Immature natural killer cell (primary cell): ENCODE measurements at regions not wholly inside any gene's neighbourhood (a gene's known extent, or its start where the extent isn't known, plus 50 kb on each side); places are given as distances from the start of the nearest gene placed in this dataset.

Experiments
- DNase-seq, 3 donors: peaks; one replicate each; pipeline ENCODE4 v3.0.0; 2022; ENCODE audit warnings: mixed read lengths in 1 of 3
- H3K27ac Mint-ChIP-seq, 6 donors: one replicate each; pipeline ENCODE4 v1.8.0; 2020; ENCODE audit warnings: mixed read lengths in 6 of 6, mild to moderate bottlenecking in 5 of 6, inconsistent platforms in 4 of 6, moderate library complexity in 3 of 6
- H3K27me3 Mint-ChIP-seq, 3 donors: one replicate each; pipeline ENCODE4 v1.8.0; 2020 to 2021; ENCODE audit warnings: low read depth in 3 of 3, mild to moderate bottlenecking in 3 of 3, mixed read lengths in 3 of 3, moderate library complexity in 3 of 3, inconsistent platforms in 1 of 3
- H3K36me3 Mint-ChIP-seq, 3 donors: one replicate each; pipeline ENCODE4 v1.8.0; 2020; ENCODE audit warnings: mixed read lengths in 3 of 3, inconsistent platforms in 2 of 3, mild to moderate bottlenecking in 2 of 3
- H3K4me1 Mint-ChIP-seq, 2 donors: one replicate each; pipeline ENCODE4 v1.8.0; 2020; ENCODE audit warnings: inconsistent platforms in 2 of 2, mild to moderate bottlenecking in 2 of 2, mixed read lengths in 2 of 2, moderate library complexity in 1 of 2
- H3K4me3 Mint-ChIP-seq, 5 donors: one replicate each; pipeline ENCODE4 v1.8.0; 2020; ENCODE audit warnings: mild to moderate bottlenecking in 5 of 5, mixed read lengths in 5 of 5, inconsistent platforms in 3 of 5, moderate library complexity in 3 of 5
- H3K9me3 Mint-ChIP-seq, 6 donors: one replicate each; pipeline ENCODE4 v1.8.0; 2020; ENCODE audit warnings: mild to moderate bottlenecking in 6 of 6, mixed read lengths in 6 of 6, inconsistent platforms in 4 of 6, moderate library complexity in 3 of 6

DNA sequence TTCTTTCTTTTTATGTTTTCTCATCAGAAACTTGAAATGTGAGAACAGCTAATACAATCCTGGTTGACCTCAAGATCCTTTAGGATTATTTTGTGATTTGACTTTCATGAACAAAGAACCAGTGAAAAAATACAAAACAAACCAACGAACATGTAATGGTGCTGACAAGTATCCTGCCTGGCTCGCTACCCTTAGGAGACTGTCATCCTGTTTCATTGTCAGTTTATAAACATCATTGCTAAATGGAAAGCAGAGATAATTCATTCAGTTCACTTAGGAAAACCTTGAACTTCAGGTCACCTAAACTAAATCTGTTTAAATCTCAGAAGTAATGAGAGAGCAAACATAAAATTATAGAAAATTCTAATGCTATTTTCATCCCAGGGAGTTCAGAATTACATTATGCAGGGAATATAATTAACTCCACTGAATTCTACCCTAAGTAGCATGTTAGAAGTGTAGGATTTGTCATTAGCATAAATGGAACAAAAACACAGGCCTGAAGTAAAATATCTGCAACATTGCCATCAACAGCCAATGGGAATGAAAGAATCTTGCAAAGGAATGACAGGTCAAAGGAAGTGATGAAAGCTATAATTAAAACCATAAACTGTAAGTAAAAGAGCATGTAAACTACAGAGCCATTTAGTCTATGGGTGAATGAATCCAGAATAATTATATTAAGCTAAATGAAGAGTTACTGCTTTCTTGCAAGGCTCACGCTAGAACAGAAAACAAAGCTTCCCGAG lies 401.2 kb upstream of the MANEA start:
- Mint-ChIP-seq H3K27ac (no peak overlapping the region), H3K36me3 (no peaks in the 10 kb centered on the region), H3K9me3 (peaks cover 0 to 11% (median 5%) of the 10 kb centered on the region in 6 donors), H3K4me1 (no peaks in the 10 kb centered on the region), H3K4me3 (no peak overlapping the region), H3K27me3 (no peaks in the 10 kb centered on the region)
- DNase-seq, result no peak

DNA sequence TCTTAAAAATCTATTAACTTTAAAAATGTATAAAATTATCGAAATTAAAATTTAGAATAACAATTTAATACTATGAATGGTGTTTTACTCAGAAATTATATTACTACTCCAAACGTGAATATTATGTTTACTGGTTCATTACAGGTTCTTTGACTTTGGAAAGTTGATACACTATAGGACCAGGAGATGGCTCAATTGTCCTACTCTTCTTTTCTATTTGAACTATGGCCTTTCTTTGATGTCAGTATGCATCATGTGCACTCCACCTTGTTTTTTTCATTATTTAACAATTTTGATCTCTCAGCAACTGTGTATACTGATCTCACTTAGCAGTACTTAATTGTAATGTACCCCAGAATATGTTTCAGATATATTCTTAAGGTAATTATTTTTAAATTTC lies 391.5 kb upstream of the MANEA start:
- Mint-ChIP-seq H3K4me3 (no peak overlapping the region), H3K4me1 (no peaks in the 10 kb centered on the region), H3K36me3 (no peaks in the 10 kb centered on the region), H3K27ac (no peak overlapping the region), H3K9me3 (peaks cover 0 to 18% (median 8%) of the 10 kb centered on the region in 6 donors), H3K27me3 (no peaks in the 10 kb centered on the region)
- DNase-seq, result no peak

DNA sequence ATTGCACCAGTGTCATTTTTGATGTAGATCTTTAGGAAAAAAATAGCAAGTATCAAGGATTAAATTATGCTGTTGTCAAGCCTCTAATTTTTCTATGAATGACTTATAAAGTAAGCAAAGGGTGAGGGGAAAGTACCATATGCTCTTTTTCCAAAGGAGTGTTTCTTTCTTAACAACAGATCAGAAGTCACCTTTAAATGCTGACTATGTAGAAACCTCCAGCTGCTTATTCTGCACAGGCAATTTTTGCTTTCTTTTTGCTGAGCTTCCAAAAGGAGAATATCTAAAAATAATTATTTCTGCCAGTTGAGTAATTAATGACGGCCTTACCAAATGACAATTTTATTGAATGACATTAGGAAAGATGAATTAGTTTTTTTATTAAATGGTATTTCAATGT lies 390.6 kb upstream of the MANEA start:
- no peak for DNase-seq
- H3K27ac Mint-ChIP-seq, result no peak overlapping the region
- H3K9me3 Mint-ChIP-seq, result peaks cover 0 to 12% (median 5%) of the 10 kb centered on the region in 6 donors
- H3K4me3 Mint-ChIP-seq, result no peak overlapping the region
- H3K36me3 Mint-ChIP-seq, result no peaks in the 10 kb centered on the region
- no peaks in the 10 kb centered on the region for H3K4me1 Mint-ChIP-seq
- H3K27me3 Mint-ChIP-seq, result no peaks in the 10 kb centered on the region

DNA sequence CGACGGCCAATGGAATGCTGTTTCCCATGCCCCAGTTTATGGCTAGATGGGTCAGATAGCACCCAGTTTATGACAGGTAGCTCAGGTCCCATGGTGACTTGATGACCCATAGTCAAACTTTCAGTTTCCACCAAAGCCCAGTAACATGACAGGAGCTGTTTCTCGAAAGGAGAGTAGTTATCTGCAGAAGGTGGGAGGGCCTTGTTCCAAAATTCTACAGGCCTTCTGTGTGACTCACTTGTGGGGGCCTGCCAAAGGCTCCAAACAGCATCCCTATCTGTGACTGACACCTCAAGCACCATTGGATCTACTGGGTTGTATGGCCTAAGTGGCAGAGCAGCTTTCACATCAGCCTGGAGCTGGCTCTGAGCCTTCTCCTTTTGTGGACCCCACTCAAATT lies 379.7 kb upstream of the MANEA start:
- Mint-ChIP-seq H3K9me3 (peaks cover 0 to 8% (median 4%) of the 10 kb centered on the region in 6 donors), H3K4me1 (no peaks in the 10 kb centered on the region), H3K36me3 (no peaks in the 10 kb centered on the region), H3K4me3 (no peak overlapping the region), H3K27me3 (peaks cover 0 to 2% (median 0%) of the 10 kb centered on the region in 3 donors), H3K27ac (no peak overlapping the region)
- DNase-seq, result no peak

DNA sequence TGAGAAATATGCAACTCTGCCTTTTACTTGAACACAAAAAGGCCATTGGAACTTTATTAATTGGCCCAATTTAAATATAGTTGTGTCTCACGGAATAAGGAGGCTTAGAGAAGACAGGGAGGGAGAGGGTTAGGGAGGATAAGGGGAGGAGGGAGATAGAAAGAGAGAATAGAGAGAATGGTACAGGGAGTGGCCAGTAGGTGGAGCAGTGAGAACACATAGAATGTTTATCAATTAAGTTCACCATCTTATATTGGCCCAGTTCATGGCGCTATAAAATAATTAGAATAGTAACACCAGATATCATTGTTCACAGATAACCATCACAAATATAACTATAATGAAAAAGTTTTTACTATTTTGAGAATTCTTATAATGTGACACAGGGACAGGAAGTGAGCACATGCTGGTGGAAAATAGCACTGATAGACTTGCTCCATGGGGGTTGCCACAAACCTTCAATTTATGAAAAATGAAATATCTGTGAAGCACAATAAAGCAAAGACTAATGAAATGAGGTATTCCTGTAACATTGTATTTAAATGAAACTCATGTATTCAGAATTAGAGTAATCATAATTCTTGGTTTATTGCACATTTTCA lies 374.1 kb upstream of the MANEA start:
- Mint-ChIP-seq H3K9me3 (peaks cover 0 to 2% (median 0%) of the 10 kb centered on the region in 6 donors), H3K27me3 (no peaks in the 10 kb centered on the region), H3K27ac (no peak overlapping the region), H3K36me3 (no peaks in the 10 kb centered on the region), H3K4me1 (no peaks in the 10 kb centered on the region), H3K4me3 (no peak overlapping the region)
- DNase-seq, result no peak

DNA sequence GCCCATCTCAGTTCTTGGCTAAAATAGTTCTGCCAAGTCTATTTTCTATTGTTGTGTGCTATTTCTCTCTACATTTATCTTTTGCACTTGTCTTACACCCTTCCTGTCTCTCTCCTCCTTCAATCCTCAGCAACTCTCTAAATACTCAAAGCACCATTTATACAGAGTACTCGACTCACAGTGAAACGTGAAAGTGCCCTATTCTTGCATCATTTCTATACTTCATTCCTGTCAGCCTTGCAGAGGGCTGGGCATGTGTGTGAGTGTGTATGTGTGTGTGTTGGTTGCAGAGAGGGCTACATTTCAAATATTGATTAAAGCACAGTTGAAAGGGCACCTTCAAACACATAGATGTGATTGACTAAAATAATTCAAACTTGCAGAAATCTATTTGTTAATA lies 373.2 kb upstream of the MANEA start:
- no peaks in the 10 kb centered on the region for H3K36me3 Mint-ChIP-seq
- no peaks in the 10 kb centered on the region for H3K27me3 Mint-ChIP-seq
- H3K4me1 Mint-ChIP-seq, result no peaks in the 10 kb centered on the region
- DNase-seq, result no peak
- no peak overlapping the region for H3K4me3 Mint-ChIP-seq
- H3K9me3 Mint-ChIP-seq, result peaks cover 0 to 2% (median 0%) of the 10 kb centered on the region in 6 donors
- no peak overlapping the region for H3K27ac Mint-ChIP-seq

DNA sequence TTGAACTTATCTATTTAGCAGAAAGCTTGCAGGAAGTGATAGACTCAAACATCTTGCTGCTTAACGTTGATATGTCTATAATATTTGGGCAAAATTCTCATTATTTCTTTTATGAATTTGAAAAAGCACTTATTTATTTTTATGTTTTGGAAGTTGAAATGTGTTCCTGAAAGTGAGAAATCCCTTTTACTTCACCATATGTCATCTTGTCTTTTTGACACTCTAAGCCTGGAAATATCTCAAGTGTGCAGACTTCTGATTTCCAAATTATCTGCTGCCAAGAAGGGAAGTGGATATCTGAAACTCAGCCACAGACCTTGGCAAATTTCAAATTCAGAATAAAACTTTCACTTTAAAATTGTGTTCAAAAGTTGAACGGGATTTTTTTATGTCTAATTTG lies 368.7 kb upstream of the MANEA start:
- no peak for DNase-seq
- Mint-ChIP-seq H3K36me3 (no peaks in the 10 kb centered on the region), H3K9me3 (peaks cover 0 to 5% (median 2%) of the 10 kb centered on the region in 6 donors), H3K27ac (no peak overlapping the region), H3K4me3 (no peak overlapping the region), H3K27me3 (no peaks in the 10 kb centered on the region), H3K4me1 (no peaks in the 10 kb centered on the region)

DNA sequence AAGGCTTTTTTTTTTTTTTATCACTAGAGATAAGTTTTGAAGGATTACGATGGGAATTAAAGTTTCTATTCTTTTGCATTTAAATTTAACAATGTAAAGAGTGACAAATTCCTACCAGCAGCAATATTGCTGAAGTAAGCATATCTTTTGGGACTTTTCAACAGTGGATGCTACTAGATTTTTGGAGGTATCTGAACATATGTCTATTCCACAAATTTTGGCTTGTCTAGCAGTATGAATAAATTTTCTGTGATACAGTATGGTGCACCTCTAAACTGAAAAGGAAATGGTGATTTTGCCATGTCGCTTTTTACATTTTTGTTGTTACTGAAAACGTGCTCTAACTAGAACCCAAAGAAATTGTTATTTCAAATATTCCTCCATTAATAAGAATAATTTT lies 368.3 kb upstream of the MANEA start:
- Mint-ChIP-seq H3K27ac (no peak overlapping the region), H3K9me3 (peaks cover 0 to 5% (median 2%) of the 10 kb centered on the region in 6 donors), H3K27me3 (no peaks in the 10 kb centered on the region), H3K4me1 (no peaks in the 10 kb centered on the region), H3K4me3 (no peak overlapping the region), H3K36me3 (no peaks in the 10 kb centered on the region)
- no peak for DNase-seq

DNA sequence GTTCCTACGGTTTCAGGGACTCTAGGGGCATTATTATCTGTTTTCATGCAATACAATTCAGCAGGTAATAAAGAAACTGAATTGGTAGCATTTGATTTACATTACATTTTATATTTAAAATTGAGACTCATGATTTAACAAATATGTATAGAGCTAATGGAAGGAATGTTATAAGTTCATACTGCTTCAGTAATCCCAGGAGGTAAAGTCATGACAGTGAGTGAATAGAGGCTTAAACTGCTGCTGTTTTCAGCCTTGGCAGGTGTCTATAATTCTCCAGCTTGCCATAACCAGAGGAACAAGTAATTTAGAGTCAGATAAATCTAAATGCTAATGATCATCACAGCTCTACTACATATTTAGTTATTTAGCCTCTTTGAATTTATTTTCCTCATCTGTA lies 360.8 kb upstream of the MANEA start:
- no peak overlapping the region for H3K27ac Mint-ChIP-seq
- no peak for DNase-seq
- no peaks in the 10 kb centered on the region for H3K36me3 Mint-ChIP-seq
- no peaks in the 10 kb centered on the region for H3K27me3 Mint-ChIP-seq
- H3K4me3 Mint-ChIP-seq, result no peak overlapping the region
- no peaks in the 10 kb centered on the region for H3K4me1 Mint-ChIP-seq
- H3K9me3 Mint-ChIP-seq, result peaks cover 0 to 8% (median 2%) of the 10 kb centered on the region in 6 donors

DNA sequence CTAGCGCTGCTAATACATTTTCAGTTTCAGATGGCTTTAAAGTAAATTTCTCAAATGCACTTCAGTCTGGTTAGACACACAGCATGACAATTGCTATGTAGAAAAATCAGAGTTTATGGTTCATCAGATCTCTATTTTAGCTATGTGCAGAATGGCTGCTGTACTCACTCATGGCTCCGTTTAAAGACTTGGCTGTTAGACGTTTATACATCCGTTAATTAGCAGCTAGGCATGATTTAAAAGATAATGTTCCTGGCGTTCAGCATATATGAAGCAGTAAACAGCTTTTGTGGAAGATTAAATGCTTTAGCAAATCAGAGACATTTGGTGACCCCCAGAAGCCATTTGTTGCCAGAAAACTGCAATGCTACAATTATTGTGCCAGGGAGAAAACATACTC lies 350.0 kb upstream of the MANEA start:
- Mint-ChIP-seq H3K9me3 (peaks cover 0 to 22% (median 1%) of the 10 kb centered on the region in 6 donors), H3K4me1 (no peaks in the 10 kb centered on the region), H3K36me3 (no peaks in the 10 kb centered on the region), H3K27me3 (no peaks in the 10 kb centered on the region), H3K4me3 (no peak overlapping the region), H3K27ac (no peak overlapping the region)
- no peak for DNase-seq

DNA sequence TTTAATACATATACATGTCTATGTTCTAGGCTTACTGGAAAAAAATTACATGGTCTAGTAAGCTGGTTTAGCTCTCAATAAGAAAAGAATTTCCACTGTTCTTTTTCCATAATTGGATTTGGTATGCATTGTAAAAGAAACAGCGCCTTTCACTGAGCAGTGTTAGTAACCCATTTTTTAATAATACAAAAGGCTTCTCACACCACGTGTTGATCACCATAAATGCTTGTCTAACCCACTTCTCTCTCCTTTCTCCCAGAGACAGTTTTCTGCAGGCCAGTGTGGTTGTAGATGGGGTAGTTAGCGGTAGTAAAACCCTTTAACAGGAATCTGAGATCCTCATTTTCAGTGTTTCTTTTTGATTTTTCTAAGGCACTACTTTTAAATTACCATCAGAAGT lies 348.7 kb upstream of the MANEA start:
- DNase-seq, result no peak
- H3K27ac Mint-ChIP-seq, result no peak overlapping the region
- no peaks in the 10 kb centered on the region for H3K4me1 Mint-ChIP-seq
- H3K9me3 Mint-ChIP-seq, result peaks cover 0 to 17% (median under 1%) of the 10 kb centered on the region in 6 donors
- H3K4me3 Mint-ChIP-seq, result no peak overlapping the region
- no peaks in the 10 kb centered on the region for H3K36me3 Mint-ChIP-seq
- no peaks in the 10 kb centered on the region for H3K27me3 Mint-ChIP-seq

DNA sequence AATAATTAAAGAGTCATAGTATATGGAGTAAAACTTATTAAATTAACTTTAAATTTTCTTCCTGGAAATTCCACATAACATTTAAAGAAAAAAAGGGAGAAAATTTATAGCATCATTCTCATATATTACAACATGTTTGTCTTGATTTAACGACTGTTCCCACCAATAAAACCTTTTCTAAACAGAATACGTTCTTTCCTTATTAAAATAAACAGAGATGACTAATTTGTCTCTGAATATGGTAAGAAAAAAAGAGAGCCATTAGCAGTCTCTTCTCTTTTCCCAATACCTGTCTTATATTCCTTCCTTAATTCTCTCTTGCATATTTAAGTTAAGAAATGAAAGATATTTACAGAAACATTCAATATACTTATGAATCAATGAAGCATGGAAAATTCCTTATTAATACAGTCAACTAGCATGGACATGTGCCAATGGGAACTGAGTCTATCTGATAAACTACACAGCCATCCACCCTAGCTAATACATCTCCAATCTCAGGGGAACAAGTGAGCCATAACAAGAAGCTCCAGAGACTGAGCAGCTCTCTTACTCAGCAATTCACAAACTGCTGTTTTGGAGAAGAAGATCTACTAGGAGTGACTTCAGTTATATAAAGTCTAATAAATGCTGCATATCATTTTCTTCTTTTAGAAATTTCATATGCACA lies 347.1 kb upstream of the MANEA start:
- H3K27ac Mint-ChIP-seq, result no peak overlapping the region
- DNase-seq, result no peak
- peaks cover 0 to 12% (median under 1%) of the 10 kb centered on the region in 6 donors for H3K9me3 Mint-ChIP-seq
- no peaks in the 10 kb centered on the region for H3K36me3 Mint-ChIP-seq
- H3K4me1 Mint-ChIP-seq, result no peaks in the 10 kb centered on the region
- no peak overlapping the region for H3K4me3 Mint-ChIP-seq
- no peaks in the 10 kb centered on the region for H3K27me3 Mint-ChIP-seq

DNA sequence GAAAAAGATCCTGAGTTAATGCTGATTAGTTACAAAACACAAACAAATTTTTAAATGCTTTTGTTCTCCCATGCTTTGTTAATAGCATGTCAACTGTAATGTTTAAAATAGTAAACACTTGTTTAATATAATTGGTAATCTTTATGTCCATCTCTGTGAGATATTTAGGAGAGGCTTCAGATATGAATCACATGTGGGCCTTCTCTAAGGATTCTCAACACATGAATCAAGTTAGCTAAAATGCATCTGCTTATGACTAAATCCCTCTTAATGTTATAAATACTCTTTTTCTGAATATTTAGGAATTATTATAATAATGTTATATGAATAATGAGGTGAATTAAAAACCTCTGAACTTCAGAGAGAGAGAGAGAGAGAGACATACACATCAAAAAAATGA lies 345.9 kb upstream of the MANEA start:
- H3K4me1 Mint-ChIP-seq, result no peaks in the 10 kb centered on the region
- H3K27me3 Mint-ChIP-seq, result no peaks in the 10 kb centered on the region
- no peak for DNase-seq

DNA sequence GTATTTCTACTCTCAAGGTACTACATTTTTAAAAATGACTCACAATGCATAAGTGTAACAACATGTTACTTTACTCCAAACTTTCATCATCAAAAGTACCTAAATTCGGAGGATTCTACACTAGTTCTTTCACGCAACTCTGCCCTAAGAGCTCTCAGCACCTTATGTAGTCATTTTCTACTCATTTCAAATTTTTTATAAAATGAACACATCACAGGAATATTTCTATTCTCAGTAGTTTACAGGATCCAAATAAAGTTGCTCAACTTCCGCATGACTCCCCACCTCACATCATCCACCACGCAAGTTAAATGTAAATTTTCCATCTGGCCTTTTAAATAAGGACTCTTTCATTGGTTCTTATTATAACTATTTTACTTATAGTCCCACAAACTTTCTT lies 344.9 kb upstream of the MANEA start:
- Mint-ChIP-seq H3K4me3 (no peak overlapping the region), H3K4me1 (no peaks in the 10 kb centered on the region), H3K27me3 (no peaks in the 10 kb centered on the region), H3K36me3 (no peaks in the 10 kb centered on the region), H3K27ac (no peak overlapping the region), H3K9me3 (peaks cover 0 to 3% (median 0%) of the 10 kb centered on the region in 6 donors)
- no peak for DNase-seq

More for the DNA sequence above, 345.9 kb upstream of the MANEA start:
- Mint-ChIP-seq H3K27ac (no peak overlapping the region), H3K4me3 (no peak overlapping the region), H3K36me3 (no peaks in the 10 kb centered on the region), H3K9me3 (peaks cover 0 to 5% (median 0%) of the 10 kb centered on the region in 6 donors)
